HepG2 (cell line): ENCODE measurements at regions not wholly inside any gene's neighbourhood (a gene's known extent, or its start where the extent isn't known, plus 50 kb on each side); places are given as distances from the start of the nearest gene placed in this dataset.

Experiments
- ATAC-seq: fragments of 200-7000 bp; cut with Tn5 transposase; 3 replicates; pipeline ENCODE4 v1.9.1; 2020; ENCODE audit warnings: mild to moderate bottlenecking, moderate library complexity
- BruUV-seq: library from RNA; stranded (reverse); fragments of 400-500 nt; replicated peaks from 2 replicates; lab custom pipeline; 2021; lab: Mats Ljungman, UMichigan
- CTCF ChIA-PET: fragments of 300-600 bp; formaldehyde crosslinking; extraction: SDS; loops from one replicate; lab custom pipeline; 2021; ENCODE audit warnings: low total read pairs, inconsistent platforms, low intra/inter-chr PET ratio; lab: Yijun Ruan, JAX
- POLR2A ChIA-PET: fragments of 350-600 bp; sonication (Branson Sonifier 250); formaldehyde crosslinking; loops from one replicate; lab custom pipeline; 2020; ENCODE audit warnings: antibody characterized with exemption, inconsistent platforms; lab: Yijun Ruan, JAX
- DNase-seq: peaks from one replicate; pipeline ENCODE4 v3.0.0-alpha.2; 2015; ENCODE audit warnings: low spot score
- FAIRE-seq: peaks from 3 replicates; lab custom pipeline; 2011; peaks lifted over from hg19 to GRCh38; lab: Jason Lieb, UNC
- H2AFZ ChIP-seq: one replicate; pipeline ENCODE4 v1.6.1; 2011; ENCODE audit warnings: low read length, inconsistent platforms
- H3K27ac ChIP-seq: fragments of 300-600 bp; 3 replicates; pipeline ENCODE4 v1.8.0; 2011; ENCODE audit warnings: mixed run types, mild to moderate bottlenecking, mixed read lengths, low read length, inconsistent platforms; ENCODE audit not compliant: insufficient read depth; ENCODE audit errors: extremely low read length
- H3K27me3 ChIP-seq, 2 experiments: fragments of 200-600 bp in 1 of 2; 2 replicates in 1 of 2; 3 replicates in 1 of 2; pipeline versions ENCODE4 v1.6.0 to v1.8.0; 2011; ENCODE audit warnings: low read length in 2 of 2, mild to moderate bottlenecking in 2 of 2, moderate library complexity in 2 of 2, inconsistent platforms in 1 of 2; ENCODE audit not compliant: insufficient read depth in 2 of 2, control insufficient read depth in 1 of 2
- H3K36me3 ChIP-seq, 2 experiments: fragments of 200-600 bp in 1 of 2; replicated peaks in 1 of 2; 2 replicates in 1 of 2; 3 replicates in 1 of 2; pipeline versions ENCODE4 v1.5.1 to v1.8.0; 2011; ENCODE audit warnings: low read length in 2 of 2, inconsistent platforms in 1 of 2; ENCODE audit not compliant: insufficient read depth in 2 of 2, control insufficient read depth in 1 of 2
- H3K4me1 ChIP-seq: 2 replicates; pipeline ENCODE4 v1.5.1; 2012; ENCODE audit warnings: low read length, inconsistent platforms; ENCODE audit not compliant: insufficient read depth
- H3K4me2 ChIP-seq: 2 replicates; pipeline ENCODE4 v1.6.0; 2011; ENCODE audit warnings: low read depth, low read length, inconsistent platforms
- H3K4me3 ChIP-seq, 3 experiments: fragments of 200-600 bp in 1 of 3; sonication (generic), shearing (Covaris generic) in 1 of 3; replicated peaks in 1 of 3; 2 replicates each; pipeline ENCODE4 v1.5.1; 2011 to 2016; ENCODE audit warnings: low read length in 3 of 3, inconsistent platforms in 2 of 3, low read depth in 2 of 3, mild to moderate bottlenecking in 2 of 3, control low read depth in 1 of 3, mixed read lengths in 1 of 3; ENCODE audit not compliant: insufficient read depth in 1 of 3
- H3K79me2 ChIP-seq: one replicate; pipeline ENCODE4 v1.6.1; 2011; ENCODE audit warnings: low read length, inconsistent platforms; ENCODE audit not compliant: insufficient read depth
- H3K9ac ChIP-seq: 2 replicates; pipeline ENCODE4 v1.6.0; 2011; ENCODE audit warnings: mild to moderate bottlenecking, low read depth, low read length, inconsistent platforms; ENCODE audit not compliant: insufficient read depth
- H3K9me3 ChIP-seq: 2 replicates; pipeline ENCODE4 v1.5.1; 2012; ENCODE audit warnings: mild to moderate bottlenecking, low read length
- H4K20me1 ChIP-seq: 2 replicates; pipeline ENCODE4 v1.6.0; 2011; ENCODE audit warnings: inconsistent platforms, mild to moderate bottlenecking, low read length, moderate library complexity; ENCODE audit not compliant: insufficient read depth
- ATRX ChIP-seq: sonication (generic); formaldehyde crosslinking; IDR thresholded peaks from 2 replicates; pipeline ENCODE4 v1.4.0; 2020; ENCODE audit warnings: missing genetic modification reagents, borderline replicate concordance
- MIER3 ChIP-seq: IDR thresholded peaks from 2 replicates; pipeline ENCODE4 v1.6.1; 2016; ENCODE audit warnings: missing compliant biosample characterization, borderline replicate concordance
- NFIB ChIP-seq: sonication (generic); formaldehyde crosslinking; IDR thresholded peaks from 2 replicates; pipeline ENCODE4 v1.9.0; 2021; ENCODE audit warnings: missing genetic modification reagents, mild to moderate bottlenecking, borderline replicate concordance
- PHB2 ChIP-seq: fragments of 450-650 bp; IDR thresholded peaks from 2 replicates; pipeline ENCODE4 v1.6.1; 2018; ENCODE audit not compliant: partially characterized antibody
- TCF12 ChIP-seq, 2 experiments: fragments of 450-650 bp in 1 of 2; sonication (generic) in 1 of 2; formaldehyde crosslinking in 1 of 2; IDR thresholded peaks; 2 replicates each; pipeline versions ENCODE4 v1.6.1 to v1.8.0; 2017 to 2022; ENCODE audit warnings: antibody characterized with exemption in 1 of 2, mild to moderate bottlenecking in 1 of 2, missing genetic modification reagents in 1 of 2, moderate library complexity in 1 of 2
- WGBS: methylation state at CpG from one replicate; pipeline ENCODE4 v1.1.6; 2017; ENCODE audit warnings: low lambda C conversion rate; 5-methylcytosine and 5-hydroxymethylcytosine counted together
- in situ Hi-C: cut with HindIII; loops from 2 replicates; pipeline ENCODE4 v1.10.0; 2017; ENCODE audit warnings: low pct_unique_long_range_greater_than_20kb; ENCODE audit not compliant: extremely low pct_ligation_motif_present
- intact Hi-C: fragments of 100-400 bp; cut with micrococcal nuclease; formaldehyde crosslinking; loops from one replicate; pipeline ENCODE4 v1.10.0; 2022; ENCODE audit not compliant: unreplicated experiment
- TF ChIP-seq, protein P1 (sequence below): sonication (generic); formaldehyde crosslinking; IDR thresholded peaks from 2 replicates; pipeline ENCODE4 v1.4.0; 2020; ENCODE audit warnings: missing genetic modification reagents, mild to moderate bottlenecking, borderline replicate concordance
- TF ChIP-seq, protein P2 (sequence below): sonication (generic); formaldehyde crosslinking; IDR thresholded peaks from 2 replicates; pipeline ENCODE4 v1.4.0; 2020; ENCODE audit warnings: missing genetic modification reagents
- TF ChIP-seq, protein P3 (sequence below): sonication (generic); formaldehyde crosslinking; IDR thresholded peaks from 2 replicates; pipeline ENCODE4 v1.8.0; 2023; ENCODE audit warnings: mild to moderate bottlenecking, missing genetic modification reagents

- H3K4me2 ChIP-seq = no peak overlapping the region
- no peaks in the 10 kb centered on the region for H4K20me1 ChIP-seq
- H3K36me3 ChIP-seq = peaks cover 6 to 30% of the 10 kb centered on the region in 2 experiments; a peak in 2 of 5 replicates
- no peaks in the 10 kb centered on the region for H3K79me2 ChIP-seq
- WGBS = 93% methylated on average over 4 of the region's 4 CpGs
- no peak for ATAC-seq
- H3K27me3 ChIP-seq = no peaks in the 10 kb centered on the region
- H3K27ac ChIP-seq = no peak overlapping the region
- POLR2A ChIA-PET = no interaction called here
- H3K9me3 ChIP-seq = peaks cover 7% of the 10 kb centered on the region; the same call in 1 of the 2 replicates
- no peak for TF ChIP-seq PHB2
- TF ChIP-seq, protein P1, sequence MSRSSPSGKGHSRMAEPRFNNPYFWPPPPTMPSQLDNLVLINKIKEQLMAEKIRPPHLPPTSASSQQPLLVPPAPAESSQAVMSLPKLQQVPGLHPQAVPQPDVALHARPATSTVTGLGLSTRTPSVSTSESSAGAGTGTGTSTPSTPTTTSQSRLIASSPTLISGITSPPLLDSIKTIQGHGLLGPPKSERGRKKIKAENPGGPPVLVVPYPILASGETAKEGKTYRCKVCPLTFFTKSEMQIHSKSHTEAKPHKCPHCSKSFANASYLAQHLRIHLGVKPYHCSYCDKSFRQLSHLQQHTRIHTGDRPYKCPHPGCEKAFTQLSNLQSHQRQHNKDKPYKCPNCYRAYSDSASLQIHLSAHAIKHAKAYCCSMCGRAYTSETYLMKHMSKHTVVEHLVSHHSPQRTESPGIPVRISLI (CRISPR knock-in tag) = no peak
- no peak for TF ChIP-seq ATRX (CRISPR knock-in tag)
- no peak for TF ChIP-seq NFIB
- TF ChIP-seq TCF12 (IDR thresholded peaks at IDR 0.05) = no peak
- TF ChIP-seq TCF12 (CRISPR knock-in tag; IDR thresholded peaks at IDR 0.05) = no peak
- no peak for TF ChIP-seq MIER3 (CRISPR knock-in tag)
- TF ChIP-seq, protein P2, sequence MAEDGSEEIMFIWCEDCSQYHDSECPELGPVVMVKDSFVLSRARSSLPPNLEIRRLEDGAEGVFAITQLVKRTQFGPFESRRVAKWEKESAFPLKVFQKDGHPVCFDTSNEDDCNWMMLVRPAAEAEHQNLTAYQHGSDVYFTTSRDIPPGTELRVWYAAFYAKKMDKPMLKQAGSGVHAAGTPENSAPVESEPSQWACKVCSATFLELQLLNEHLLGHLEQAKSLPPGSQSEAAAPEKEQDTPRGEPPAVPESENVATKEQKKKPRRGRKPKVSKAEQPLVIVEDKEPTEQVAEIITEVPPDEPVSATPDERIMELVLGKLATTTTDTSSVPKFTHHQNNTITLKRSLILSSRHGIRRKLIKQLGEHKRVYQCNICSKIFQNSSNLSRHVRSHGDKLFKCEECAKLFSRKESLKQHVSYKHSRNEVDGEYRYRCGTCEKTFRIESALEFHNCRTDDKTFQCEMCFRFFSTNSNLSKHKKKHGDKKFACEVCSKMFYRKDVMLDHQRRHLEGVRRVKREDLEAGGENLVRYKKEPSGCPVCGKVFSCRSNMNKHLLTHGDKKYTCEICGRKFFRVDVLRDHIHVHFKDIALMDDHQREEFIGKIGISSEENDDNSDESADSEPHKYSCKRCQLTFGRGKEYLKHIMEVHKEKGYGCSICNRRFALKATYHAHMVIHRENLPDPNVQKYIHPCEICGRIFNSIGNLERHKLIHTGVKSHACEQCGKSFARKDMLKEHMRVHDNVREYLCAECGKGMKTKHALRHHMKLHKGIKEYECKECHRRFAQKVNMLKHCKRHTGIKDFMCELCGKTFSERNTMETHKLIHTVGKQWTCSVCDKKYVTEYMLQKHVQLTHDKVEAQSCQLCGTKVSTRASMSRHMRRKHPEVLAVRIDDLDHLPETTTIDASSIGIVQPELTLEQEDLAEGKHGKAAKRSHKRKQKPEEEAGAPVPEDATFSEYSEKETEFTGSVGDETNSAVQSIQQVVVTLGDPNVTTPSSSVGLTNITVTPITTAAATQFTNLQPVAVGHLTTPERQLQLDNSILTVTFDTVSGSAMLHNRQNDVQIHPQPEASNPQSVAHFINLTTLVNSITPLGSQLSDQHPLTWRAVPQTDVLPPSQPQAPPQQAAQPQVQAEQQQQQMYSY (CRISPR knock-in tag) = no peak
- TF ChIP-seq, protein P3, sequence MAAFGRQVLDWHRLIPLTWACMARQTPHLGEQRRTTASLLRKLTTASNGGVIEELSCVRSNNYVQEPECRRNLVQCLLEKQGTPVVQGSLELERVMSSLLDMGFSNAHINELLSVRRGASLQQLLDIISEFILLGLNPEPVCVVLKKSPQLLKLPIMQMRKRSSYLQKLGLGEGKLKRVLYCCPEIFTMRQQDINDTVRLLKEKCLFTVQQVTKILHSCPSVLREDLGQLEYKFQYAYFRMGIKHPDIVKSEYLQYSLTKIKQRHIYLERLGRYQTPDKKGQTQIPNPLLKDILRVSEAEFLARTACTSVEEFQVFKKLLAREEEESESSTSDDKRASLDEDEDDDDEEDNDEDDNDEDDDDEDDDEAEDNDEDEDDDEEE = no peak
- H3K9ac ChIP-seq = no peak overlapping the region
- H2AFZ ChIP-seq = no peak overlapping the region
- no TSS peak for BruUV-seq
- peaks cover 20% of the 10 kb centered on the region for H3K4me1 ChIP-seq
- DNase-seq = no peak
- H3K4me3 ChIP-seq = no peak overlapping the region
- CTCF ChIA-PET = no interaction called here
- no peak for FAIRE-seq
- in situ Hi-C loops (no loop called here), intact Hi-C loops (no loop called here)
Measured at GRCh38 chr3:13159890-13160289, 86.7 kb upstream of the IQSEC1 start.
